Tibial nerve (tissue), 4 donors: ENCODE measurements at regions not wholly inside any gene's neighbourhood (a gene's known extent, or its start where the extent isn't known, plus 50 kb on each side); places are given as distances from the start of the nearest gene placed in this dataset.

Experiments
- CTCF ChIP-seq, 5 experiments: fragments of 200-600 bp in 3 of 5; fragments of 450-650 bp in 2 of 5; sonication (generic) in 3 of 5; IDR thresholded peaks; one replicate each; pipeline ENCODE4 v1.5.1; 2016 to 2019; ENCODE audit warnings: antibody characterized with exemption in 5 of 5, mild to moderate bottlenecking in 3 of 5, moderate library complexity in 2 of 5
- EP300 ChIP-seq, 2 donors: sonication (generic); formaldehyde crosslinking; IDR thresholded peaks; one replicate each; pipeline ENCODE4 v1.6.1; 2017; ENCODE audit warnings: antibody characterized with exemption in 2 of 2, mild to moderate bottlenecking in 1 of 2
- POLR2A ChIP-seq, 2 donors: fragments of 450-650 bp; IDR thresholded peaks; one replicate each; pipeline ENCODE4 v1.6.1; 2017; ENCODE audit warnings: antibody characterized with exemption in 2 of 2, mild to moderate bottlenecking in 2 of 2, moderate library complexity in 2 of 2

- TF ChIP-seq CTCF (IDR thresholded peaks at IDR 0.05), result no peak
- TF ChIP-seq POLR2A (IDR thresholded peaks at IDR 0.05), result no peak
- TF ChIP-seq EP300 (IDR thresholded peaks at IDR 0.05), result no peak
These were observed 124.8 kb downstream of the SCG2 start for GRCh38 chr2:223477318-223477717.
